Heart right ventricle (tissue), 16 donors: ENCODE measurements at regions not wholly inside any gene's neighbourhood (a gene's known extent, or its start where the extent isn't known, plus 50 kb on each side); places are given as distances from the start of the nearest gene placed in this dataset.

ENCODE experiments used
- ATAC-seq, 8 donors: fragments of 200-7000 bp; cut with Tn5 transposase; one replicate each; pipeline ENCODE4 v1.9.1; 2020; ENCODE audit warnings: mild to moderate bottlenecking in 8 of 8, moderate library complexity in 8 of 8, moderate number of reproducible peaks in 1 of 8
- DNase-seq, 2 donors: peaks; one replicate each; pipeline ENCODE4 v3.0.0-alpha.2; 2020
- H3K27ac ChIP-seq, 10 donors: fragments of 200-600 bp; sonication (generic) in 2 of 10; one replicate each; pipeline versions ENCODE4 v1.5.0 to v1.8.0; 2020 to 2022; ENCODE audit warnings: mild to moderate bottlenecking in 3 of 10
- H3K27me3 ChIP-seq, 7 donors: fragments of 200-600 bp; one replicate each; pipeline ENCODE4 v1.8.0; 2021 to 2022; ENCODE audit warnings: mild to moderate bottlenecking in 2 of 7
- H3K36me3 ChIP-seq, 9 donors: fragments of 200-600 bp; sonication (generic) in 1 of 9; one replicate each; pipeline versions ENCODE4 v1.5.0 to v1.8.0; 2020 to 2022; ENCODE audit warnings: mild to moderate bottlenecking in 2 of 9
- H3K4me1 ChIP-seq, 9 donors: fragments of 200-600 bp; sonication (generic) in 1 of 9; one replicate each; pipeline versions ENCODE4 v1.5.0 to v1.8.0; 2020 to 2022; ENCODE audit warnings: mild to moderate bottlenecking in 4 of 9
- H3K4me3 ChIP-seq, 10 donors: fragments of 200-600 bp; sonication (generic) in 2 of 10; one replicate each; pipeline versions ENCODE4 v1.5.0 to v1.8.0; 2020 to 2022; ENCODE audit warnings: mild to moderate bottlenecking in 7 of 10, moderate library complexity in 2 of 10
- H3K9me3 ChIP-seq, 11 donors: fragments of 200-600 bp in 10 of 11; sonication (generic) in 2 of 11; one replicate each; pipeline versions ENCODE4 v1.5.0 to v1.8.0; 2013 to 2022; ENCODE audit warnings: mild to moderate bottlenecking in 2 of 11, control low read depth in 1 of 11, moderate library complexity in 1 of 11
- WGBS, 2 donors: extraction: QIAGEN DNeasy Blood & Tissue Kit; methylation state at CpG; one replicate each; pipeline ENCODE4 v1.1.7; 2013; ENCODE audit warnings: inconsistent platforms in 1 of 2; 5-methylcytosine and 5-hydroxymethylcytosine counted together
- intact Hi-C, 10 donors: fragments of 100-400 bp; cut with DNase I; formaldehyde crosslinking; loops; one replicate each; pipeline versions ENCODE4 v1.11.1 to v1.14.2; 2022
- TF ChIP-seq, protein P1 (sequence below), 9 donors: fragments of 200-600 bp; sonication (generic) in 2 of 9; IDR thresholded peaks; one replicate each; pipeline versions ENCODE4 v1.5.0 to v1.8.0; 2021 to 2022; ENCODE audit warnings: antibody characterized with exemption in 9 of 9, mild to moderate bottlenecking in 5 of 9, moderate library complexity in 1 of 9
- donor health status: Arrhythmogenic right ventricular cardiomyopathy.
- donor health status: ischemic (EF 13 %, LVEDD 7.1; RV severe dilation, severe dysfunction).
- donor health status: healthy with polysubstance abuse.
- donor health status: DM: no; HTN: yes; CAD: no.
- donor health status: DM: no; HTN: no; CAD: no.
- donor health status: ischemic (EF 25% LVEDD 6.9; RV normal size, moderate dysfunction).
- donor health status: ischemic (EF 25% LVEDD 5.7; RV mildly dilated, moderate dysfunction).
- donor health status: healthy.
- donor health status: DM: yes; HTN: yes; CAD: no.
- donor health status: Ischemic cardiomyopathy.
- donor health status: ischemic (EF 35%, LVEDD 5.7; RV mildly dilated, moderate dysfunction).
- donor health status: nonischemic (EF 11% LVEDD 7.7; RV severe dilation, severe dysfunction).
- donor health status: DM: yes; HTN: yes; CAD: no.
- donor health status: PGD.
- donor health status: ischemic (EF 29% LVEDD 5.4; RV normal size, mild dysfunction).
- donor health status: nonischemic (EF 23%, LVEDD 6.1; RV moderate dilation, normal function).

DNA sequence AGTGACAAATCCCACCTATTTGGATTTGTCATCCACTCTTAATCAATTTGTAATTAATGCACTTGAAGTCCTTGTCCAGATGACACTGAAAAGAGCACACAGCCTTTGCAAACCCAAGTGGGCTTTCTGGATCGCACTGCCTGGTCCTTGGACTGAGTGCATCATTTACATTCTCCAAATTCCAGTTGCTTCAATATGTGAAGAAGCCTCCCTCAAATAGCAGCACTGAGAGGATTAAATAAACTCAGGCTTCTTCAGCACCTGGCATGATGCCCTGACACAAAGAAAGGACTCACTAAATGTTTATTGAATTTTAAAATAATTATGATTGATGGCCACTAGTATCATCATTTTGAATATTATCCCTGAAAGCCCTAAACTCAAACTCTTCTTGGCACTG, 496.5 kb downstream of the VRK1 start:
- intact Hi-C loops: no loop called here

DNA sequence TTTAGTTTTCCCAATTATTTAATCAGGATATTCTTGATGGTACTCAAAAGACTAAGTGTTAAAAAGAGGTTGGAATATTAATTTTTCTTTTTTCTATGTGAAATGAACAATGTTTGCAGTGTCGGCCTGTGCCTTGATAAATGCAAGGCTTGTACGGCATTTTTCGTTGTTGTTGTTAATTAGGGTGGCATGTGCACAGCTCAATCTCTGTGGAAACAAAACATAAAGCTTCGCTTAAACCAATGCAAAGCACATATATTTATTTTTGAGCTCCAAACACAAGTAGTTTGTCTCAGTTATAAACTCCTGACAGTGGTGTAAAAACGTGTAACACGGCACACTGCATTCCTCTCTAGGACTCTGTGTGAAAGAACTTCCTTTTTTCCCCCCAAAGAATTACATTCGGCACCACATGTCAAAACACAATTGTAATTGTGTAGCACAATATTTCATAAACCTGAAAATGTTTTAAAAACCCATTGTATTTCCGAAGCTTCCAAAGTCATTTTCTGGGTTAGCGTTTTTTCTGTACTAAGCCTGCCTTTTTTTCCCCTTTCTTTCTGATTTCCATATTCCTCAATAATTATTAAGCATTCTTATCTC, 498.0 kb downstream of the VRK1 start:
- 71 to 74% methylated on average over 9 of the region's 9 CpGs for whole genome bisulfite sequencing, 2 donors
- Histone ChIP-seq H3K27me3 (peaks cover 0 to 69% (median 24%) of the 10 kb centered on the region in 7 donors), H3K4me1 (no peaks in the 10 kb centered on the region), H3K4me3 (no peak overlapping the region), H3K9me3 (peaks cover 0 to 3% (median 0%) of the 10 kb centered on the region in 11 donors), H3K36me3 (no peaks in the 10 kb centered on the region), H3K27ac (no peak overlapping the region)
- TF ChIP-seq, protein P1, sequence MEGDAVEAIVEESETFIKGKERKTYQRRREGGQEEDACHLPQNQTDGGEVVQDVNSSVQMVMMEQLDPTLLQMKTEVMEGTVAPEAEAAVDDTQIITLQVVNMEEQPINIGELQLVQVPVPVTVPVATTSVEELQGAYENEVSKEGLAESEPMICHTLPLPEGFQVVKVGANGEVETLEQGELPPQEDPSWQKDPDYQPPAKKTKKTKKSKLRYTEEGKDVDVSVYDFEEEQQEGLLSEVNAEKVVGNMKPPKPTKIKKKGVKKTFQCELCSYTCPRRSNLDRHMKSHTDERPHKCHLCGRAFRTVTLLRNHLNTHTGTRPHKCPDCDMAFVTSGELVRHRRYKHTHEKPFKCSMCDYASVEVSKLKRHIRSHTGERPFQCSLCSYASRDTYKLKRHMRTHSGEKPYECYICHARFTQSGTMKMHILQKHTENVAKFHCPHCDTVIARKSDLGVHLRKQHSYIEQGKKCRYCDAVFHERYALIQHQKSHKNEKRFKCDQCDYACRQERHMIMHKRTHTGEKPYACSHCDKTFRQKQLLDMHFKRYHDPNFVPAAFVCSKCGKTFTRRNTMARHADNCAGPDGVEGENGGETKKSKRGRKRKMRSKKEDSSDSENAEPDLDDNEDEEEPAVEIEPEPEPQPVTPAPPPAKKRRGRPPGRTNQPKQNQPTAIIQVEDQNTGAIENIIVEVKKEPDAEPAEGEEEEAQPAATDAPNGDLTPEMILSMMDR (IDR thresholded peaks at IDR 0.05): no peak
- no peak for ATAC-seq
- intact Hi-C loops: no loop called here
- no peak for DNase-seq

More for the DNA sequence above, 496.5 kb downstream of the VRK1 start:
- Histone ChIP-seq H3K27me3 (peaks cover 0 to 71% (median 19%) of the 10 kb centered on the region in 7 donors), H3K4me1 (no peaks in the 10 kb centered on the region), H3K36me3 (no peaks in the 10 kb centered on the region), H3K27ac (no peak overlapping the region), H3K4me3 (no peak overlapping the region), H3K9me3 (peaks cover 0 to 3% (median 0%) of the 10 kb centered on the region in 11 donors)
- no peak for DNase-seq
- WGBS, 2 donors: 20 to 34% methylated on average over 1 of the region's 1 CpG
- ATAC-seq: no peak
- TF ChIP-seq, protein P1 (IDR thresholded peaks at IDR 0.05): no peak

DNA sequence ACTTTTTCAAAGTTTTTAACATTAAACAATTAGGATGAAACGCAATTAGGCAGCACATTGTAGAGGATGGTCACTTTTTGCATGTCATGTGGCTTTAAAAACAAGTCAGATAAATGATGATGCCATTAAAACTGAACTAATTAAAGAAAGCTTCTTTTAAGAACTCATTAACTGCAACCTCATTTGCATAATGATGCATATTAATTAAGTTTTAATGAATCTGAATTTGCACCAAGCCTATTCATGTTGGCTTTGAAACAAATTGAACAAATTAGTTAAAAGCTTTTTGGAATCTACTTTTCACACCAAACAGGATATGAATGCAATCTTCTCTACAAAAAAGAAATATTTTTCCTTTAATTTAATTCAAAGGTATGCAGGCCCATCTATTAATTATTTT, 499.0 kb downstream of the VRK1 start:
- Histone ChIP-seq H3K36me3 (no peaks in the 10 kb centered on the region), H3K9me3 (no peaks in the 10 kb centered on the region), H3K4me1 (no peaks in the 10 kb centered on the region), H3K4me3 (no peak overlapping the region), H3K27ac (no peak overlapping the region), H3K27me3 (peaks cover 0 to 62% (median 20%) of the 10 kb centered on the region in 7 donors)
- 88 to 95% methylated on average over 1 of the region's 1 CpG for WGBS, 2 donors
- intact Hi-C loops: no loop called here
- ATAC-seq (no peak), DNase-seq (no peak)
- TF ChIP-seq, protein P1 (IDR thresholded peaks at IDR 0.05): no peak

DNA sequence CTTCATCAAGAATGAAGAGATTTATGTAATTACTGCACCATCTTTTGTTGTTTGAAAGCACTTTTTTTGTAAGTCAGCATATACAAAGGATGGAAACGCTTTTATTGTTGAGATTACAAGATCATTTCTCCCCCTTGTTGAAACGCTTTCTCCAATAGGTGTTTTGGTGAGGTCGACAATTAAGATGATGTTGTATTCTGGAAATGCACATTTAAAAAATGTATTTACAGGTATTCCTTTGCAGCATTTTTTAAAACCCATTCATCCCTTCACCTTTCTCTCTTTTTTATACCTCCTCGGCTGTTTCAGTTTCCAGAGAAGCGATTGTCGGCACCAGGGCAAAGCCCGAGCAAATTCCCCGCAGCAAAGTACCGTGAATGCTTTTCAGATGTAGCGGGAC, 499.9 kb downstream of the VRK1 start:
- intact Hi-C loops: no loop called here
- Histone ChIP-seq H3K4me1 (no peaks in the 10 kb centered on the region), H3K36me3 (no peaks in the 10 kb centered on the region), H3K9me3 (no peaks in the 10 kb centered on the region), H3K4me3 (no peak overlapping the region), H3K27ac (no peak overlapping the region), H3K27me3 (peaks cover 0 to 59% (median 20%) of the 10 kb centered on the region in 7 donors)
- ATAC-seq: no peak
- DNase-seq: no peak
- 80 to 82% methylated on average over 10 of the region's 10 CpGs for WGBS, 2 donors
- TF ChIP-seq, protein P1 (IDR thresholded peaks at IDR 0.05): no peak
